H1 (cell line): ENCODE measurements at regions not wholly inside any gene's neighbourhood (a gene's known extent, or its start where the extent isn't known, plus 50 kb on each side); places are given as distances from the start of the nearest gene placed in this dataset.

Source experiments
- EZH2 ChIP-seq: fragments of 200-600 bp; sonication (generic); IDR thresholded peaks from 2 replicates; pipeline ENCODE4 v1.7.1; 2012; ENCODE audit warnings: low read depth, mild to moderate bottlenecking, moderate library complexity, low read length, inconsistent platforms; ENCODE audit not compliant: severe bottlenecking
- KDM1A ChIP-seq: fragments of 200-600, 300-600 bp; sonication (generic); IDR thresholded peaks from 2 replicates; pipeline ENCODE4 v1.7.1; 2016; ENCODE audit warnings: mild to moderate bottlenecking, low read length, borderline replicate concordance
- POLR2A ChIP-seq, 2 experiments: IDR thresholded peaks; 1 replicate in 1 of 2; 2 replicates in 1 of 2; pipeline ENCODE4 v1.6.1; 2011; ENCODE audit warnings: low read depth in 2 of 2, low read length in 2 of 2, mild to moderate bottlenecking in 2 of 2; ENCODE audit errors: control extremely low read depth in 1 of 2
- POLR2AphosphoS5 ChIP-seq: IDR thresholded peaks from 2 replicates; pipeline ENCODE4 v1.6.1; 2011; ENCODE audit warnings: low read depth, low read length
- RFX5 ChIP-seq: IDR thresholded peaks from 2 replicates; pipeline ENCODE4 v1.6.1; 2011; ENCODE audit warnings: low read depth, low read length, improper control_type of control experiment, borderline replicate concordance
- SIN3A ChIP-seq, 2 experiments: IDR thresholded peaks in 1 of 2; conservative IDR thresholded peaks in 1 of 2; 2 replicates each; pipeline ENCODE4 v1.6.1; 2011 to 2012; ENCODE audit warnings: low read length in 2 of 2, improper control_type of control experiment in 1 of 2, low read depth in 1 of 2, mild to moderate bottlenecking in 1 of 2
- SP1 ChIP-seq: IDR thresholded peaks from 2 replicates; pipeline ENCODE4 v1.6.1; 2011; ENCODE audit warnings: low read depth, low read length
- TEAD4 ChIP-seq: IDR thresholded peaks from 2 replicates; pipeline ENCODE4 v1.6.1; 2012; ENCODE audit warnings: low read depth, low read length, inconsistent platforms, mixed read lengths
- TF ChIP-seq, protein P1 (sequence below), 3 experiments: IDR thresholded peaks; 1 replicate in 2 of 3; 2 replicates in 1 of 3; pipeline versions ENCODE4 v1.5.1 to v1.6.1; 2011; ENCODE audit warnings: low read length in 3 of 3, mild to moderate bottlenecking in 3 of 3, inconsistent platforms in 2 of 3, low read depth in 1 of 3, moderate library complexity in 1 of 3; ENCODE audit not compliant: insufficient read depth in 1 of 3; ENCODE audit errors: control extremely low read depth in 1 of 3
- TF ChIP-seq, protein P2 (sequence below): IDR thresholded peaks from 2 replicates; pipeline ENCODE4 v1.6.1; 2011; ENCODE audit warnings: low read length, improper control_type of control experiment

- TF ChIP-seq, protein P1, sequence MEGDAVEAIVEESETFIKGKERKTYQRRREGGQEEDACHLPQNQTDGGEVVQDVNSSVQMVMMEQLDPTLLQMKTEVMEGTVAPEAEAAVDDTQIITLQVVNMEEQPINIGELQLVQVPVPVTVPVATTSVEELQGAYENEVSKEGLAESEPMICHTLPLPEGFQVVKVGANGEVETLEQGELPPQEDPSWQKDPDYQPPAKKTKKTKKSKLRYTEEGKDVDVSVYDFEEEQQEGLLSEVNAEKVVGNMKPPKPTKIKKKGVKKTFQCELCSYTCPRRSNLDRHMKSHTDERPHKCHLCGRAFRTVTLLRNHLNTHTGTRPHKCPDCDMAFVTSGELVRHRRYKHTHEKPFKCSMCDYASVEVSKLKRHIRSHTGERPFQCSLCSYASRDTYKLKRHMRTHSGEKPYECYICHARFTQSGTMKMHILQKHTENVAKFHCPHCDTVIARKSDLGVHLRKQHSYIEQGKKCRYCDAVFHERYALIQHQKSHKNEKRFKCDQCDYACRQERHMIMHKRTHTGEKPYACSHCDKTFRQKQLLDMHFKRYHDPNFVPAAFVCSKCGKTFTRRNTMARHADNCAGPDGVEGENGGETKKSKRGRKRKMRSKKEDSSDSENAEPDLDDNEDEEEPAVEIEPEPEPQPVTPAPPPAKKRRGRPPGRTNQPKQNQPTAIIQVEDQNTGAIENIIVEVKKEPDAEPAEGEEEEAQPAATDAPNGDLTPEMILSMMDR (IDR thresholded peaks at IDR 0.05; ENCODE audit: control extremely low read depth in 1 of 3, insufficient read depth in 1 of 3, low read depth in 1 of 3, low read length in 3 of 3), result no peak
- no peak for TF ChIP-seq SP1
- TF ChIP-seq POLR2A (IDR thresholded peaks at IDR 0.05; ENCODE audit: control extremely low read depth in 1 of 2, low read depth in 2 of 2, low read length in 2 of 2), result no peak
- TF ChIP-seq, protein P2, sequence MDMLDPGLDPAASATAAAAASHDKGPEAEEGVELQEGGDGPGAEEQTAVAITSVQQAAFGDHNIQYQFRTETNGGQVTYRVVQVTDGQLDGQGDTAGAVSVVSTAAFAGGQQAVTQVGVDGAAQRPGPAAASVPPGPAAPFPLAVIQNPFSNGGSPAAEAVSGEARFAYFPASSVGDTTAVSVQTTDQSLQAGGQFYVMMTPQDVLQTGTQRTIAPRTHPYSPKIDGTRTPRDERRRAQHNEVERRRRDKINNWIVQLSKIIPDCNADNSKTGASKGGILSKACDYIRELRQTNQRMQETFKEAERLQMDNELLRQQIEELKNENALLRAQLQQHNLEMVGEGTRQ, result no peak
- TF ChIP-seq RFX5, result no peak
- no peak for TF ChIP-seq KDM1A
- no peak for TF ChIP-seq EZH2
- TF ChIP-seq POLR2AphosphoS5, result no peak
- TF ChIP-seq TEAD4, result no peak
- no peak for TF ChIP-seq SIN3A (conservative IDR thresholded peaks at IDR 0.05 in 1 of 2, IDR thresholded peaks at IDR 0.05 in 1 of 2; ENCODE audit: low read depth in 1 of 2, low read length in 2 of 2)
Observed at GRCh38 chr9:105188746-105189145, 55.7 kb upstream of the SLC44A1 start.
